ENCODE measurements at regions not wholly inside any gene's neighbourhood (a gene's known extent, or its start where the extent isn't known, plus 50 kb on each side); places are given as distances from the start of the nearest gene placed in this dataset.

DNA sequence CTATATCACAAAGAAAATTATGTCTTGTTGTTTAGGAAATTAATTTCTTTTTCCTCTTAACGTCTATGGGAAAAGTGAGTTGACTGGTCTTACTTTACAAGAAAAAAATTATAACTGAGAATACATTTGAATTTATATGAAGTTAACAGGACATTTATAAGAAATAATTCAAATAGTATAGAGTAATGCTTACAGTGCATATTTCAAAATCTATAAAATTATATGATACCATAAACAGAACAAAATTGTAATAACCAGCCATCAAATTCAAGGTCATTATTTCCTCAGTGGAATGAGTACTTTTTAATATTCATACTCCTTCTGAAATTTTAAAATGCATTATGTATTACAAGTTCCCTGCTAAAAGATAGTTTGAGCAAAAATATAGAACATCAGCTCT is 884.5 kb downstream of the TECRL start (continued):
- TF ChIP-seq ZNF462 (CRISPR knock-in tag; IDR thresholded peaks at IDR 0.05) (no peak), ETS1 (IDR thresholded peaks at IDR 0.05) (no peak)
- TF ChIP-seq, protein P1, sequence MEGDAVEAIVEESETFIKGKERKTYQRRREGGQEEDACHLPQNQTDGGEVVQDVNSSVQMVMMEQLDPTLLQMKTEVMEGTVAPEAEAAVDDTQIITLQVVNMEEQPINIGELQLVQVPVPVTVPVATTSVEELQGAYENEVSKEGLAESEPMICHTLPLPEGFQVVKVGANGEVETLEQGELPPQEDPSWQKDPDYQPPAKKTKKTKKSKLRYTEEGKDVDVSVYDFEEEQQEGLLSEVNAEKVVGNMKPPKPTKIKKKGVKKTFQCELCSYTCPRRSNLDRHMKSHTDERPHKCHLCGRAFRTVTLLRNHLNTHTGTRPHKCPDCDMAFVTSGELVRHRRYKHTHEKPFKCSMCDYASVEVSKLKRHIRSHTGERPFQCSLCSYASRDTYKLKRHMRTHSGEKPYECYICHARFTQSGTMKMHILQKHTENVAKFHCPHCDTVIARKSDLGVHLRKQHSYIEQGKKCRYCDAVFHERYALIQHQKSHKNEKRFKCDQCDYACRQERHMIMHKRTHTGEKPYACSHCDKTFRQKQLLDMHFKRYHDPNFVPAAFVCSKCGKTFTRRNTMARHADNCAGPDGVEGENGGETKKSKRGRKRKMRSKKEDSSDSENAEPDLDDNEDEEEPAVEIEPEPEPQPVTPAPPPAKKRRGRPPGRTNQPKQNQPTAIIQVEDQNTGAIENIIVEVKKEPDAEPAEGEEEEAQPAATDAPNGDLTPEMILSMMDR (conservative IDR thresholded peaks at IDR 0.05; ENCODE audit: low read depth in 2 of 2), result no peak

DNA sequence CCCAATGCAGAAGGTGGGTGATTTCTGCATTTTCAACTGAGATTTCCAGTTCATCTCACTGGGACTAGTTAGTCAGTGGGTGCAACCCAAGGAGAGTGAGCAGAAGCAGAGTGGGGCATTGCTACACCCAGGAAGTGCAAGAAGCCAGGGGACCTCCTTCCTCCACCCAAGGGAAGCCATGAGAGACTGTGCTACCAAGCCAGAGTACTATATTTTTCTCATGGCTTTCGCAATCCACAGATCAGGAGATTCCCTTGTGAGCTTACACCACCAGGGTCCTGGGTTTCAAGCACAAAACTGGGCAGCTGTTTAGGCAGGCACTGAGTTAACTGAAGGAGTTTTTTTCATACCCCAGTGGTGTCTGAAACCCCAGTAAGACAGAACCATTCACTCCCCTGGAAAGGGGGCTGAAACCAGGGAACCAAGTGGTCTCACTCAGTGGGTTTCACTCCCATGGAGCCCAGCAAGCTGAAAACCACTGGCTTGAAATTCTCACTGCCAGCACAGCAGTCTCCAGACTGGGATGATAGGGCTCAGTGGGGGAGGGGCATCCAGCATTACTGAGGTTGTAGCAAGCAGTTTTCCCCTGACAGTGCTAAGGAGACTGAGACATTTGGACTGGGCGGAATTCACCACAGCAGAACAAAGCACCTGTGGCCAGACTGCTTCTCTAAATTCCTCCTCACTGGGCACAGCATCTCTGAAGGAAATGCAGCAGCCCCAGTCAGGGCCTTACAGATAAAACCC is 903.4 kb downstream of the TECRL start:
- Histone ChIP-seq H3K36me3 (ENCODE audit: insufficient read depth) (no peaks in the 10 kb centered on the region), H2AFZ (peak overlapping the region; percentile 63; the same call in 1 of the 2 replicates), H3K4me2 (no peak overlapping the region), H3K9me2 (ENCODE audit: insufficient read depth) (peaks cover 5% of the 10 kb centered on the region; the same call in 1 of the 2 replicates), H3K27me3 (ENCODE audit: insufficient read depth) (no peaks in the 10 kb centered on the region), H3K4me3 (no peak overlapping the region), H3K27ac (ENCODE audit: low read depth) (no peak overlapping the region), H3K4me1 (ENCODE audit: insufficient read depth) (no peaks in the 10 kb centered on the region), H3F3A (replicated peaks; ENCODE audit: low read depth) (no peaks in the 10 kb centered on the region), H4K20me1 (replicated peaks; ENCODE audit: insufficient read depth) (no peaks in the 10 kb centered on the region), H3K79me2 (replicated peaks; ENCODE audit: insufficient read depth) (no peaks in the 10 kb centered on the region)
- peaks cover 26% of the 10 kb centered on the region for H3K9me3 Mint-ChIP-seq
- peak; percentile 23 for DNase-seq (ENCODE audit: low spot score)
- no peak overlapping the region for H3K27ac Mint-ChIP-seq
- H3K4me3 Mint-ChIP-seq, result no peak overlapping the region
- ATAC-seq, result no peak
- H3K4me1 Mint-ChIP-seq, result no peaks in the 10 kb centered on the region
- no peaks in the 10 kb centered on the region for H3K27me3 Mint-ChIP-seq (ENCODE audit: insufficient read depth, low read depth, poor library complexity)
- H3K36me3 Mint-ChIP-seq (ENCODE audit: low read depth), result peaks cover 8% of the 10 kb centered on the region
- TF ChIP-seq, protein P1 (conservative IDR thresholded peaks at IDR 0.05; ENCODE audit: low read depth in 2 of 2), result no peak
